ENCODE measurements at regions not wholly inside any gene's neighbourhood (a gene's known extent, or its start where the extent isn't known, plus 50 kb on each side); places are given as distances from the start of the nearest gene placed in this dataset.

DNA sequence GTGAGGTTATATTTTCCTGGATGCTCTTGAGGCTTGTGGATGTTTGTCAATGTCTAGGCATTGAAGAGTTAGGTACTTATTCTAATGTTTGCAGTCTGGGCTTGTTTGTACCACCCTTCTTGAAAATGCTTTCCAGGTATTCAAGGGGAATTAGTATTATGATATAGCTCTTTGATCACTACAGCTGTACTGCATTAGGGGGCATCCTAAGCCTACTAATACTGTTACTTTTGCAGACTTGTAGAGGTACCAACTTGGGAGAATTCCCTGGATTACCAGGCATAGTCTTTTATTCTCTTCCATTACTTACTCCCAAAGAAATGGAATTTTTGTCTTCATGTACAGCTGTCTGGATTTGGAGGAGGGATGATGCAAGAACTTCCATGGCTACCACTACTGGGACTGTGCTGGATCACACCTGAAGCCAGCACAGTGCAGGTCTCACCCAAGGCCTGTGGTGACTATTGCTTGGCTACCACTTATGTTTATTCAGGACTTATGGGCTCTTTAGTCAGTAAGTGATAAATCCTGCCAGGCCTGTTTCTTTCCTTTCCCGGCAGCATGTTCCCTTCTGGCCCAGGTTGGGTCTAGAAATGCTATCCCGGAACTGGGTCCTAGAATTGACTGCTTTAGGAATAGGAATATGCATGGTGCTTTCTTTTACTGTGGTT, 402.9 kb downstream of the IL20RB start:
- DNase-seq = no peak
- H3K36me3 ChIP-seq = no peaks in the 10 kb centered on the region
- 46 to 68% methylated on average over 2 of the region's 2 CpGs for WGBS, 2 donors
- H3K4me1 ChIP-seq = peaks cover 0 to 6% (median 4%) of the 10 kb centered on the region in 3 donors
- no peaks in the 10 kb centered on the region for H3K27me3 ChIP-seq
- TF ChIP-seq CTCF (IDR thresholded peaks at IDR 0.05) (no peak), POLR2A (IDR thresholded peaks at IDR 0.05) (no peak)
- no peak overlapping the region for H3K4me3 ChIP-seq
- intact Hi-C loops (cut with DNase I) = no loop called here
- H3K27ac ChIP-seq = peak overlapping the region in 1 of 4 donors; percentile 23
- peaks cover 0 to 11% (median 0%) of the 10 kb centered on the region in 3 donors for H3K9me3 ChIP-seq

GRCh38 chr3:137382005-137382594, 382.0 kb upstream of the SOX14 start:
- no peak overlapping the region for H3K27ac ChIP-seq
- no peak overlapping the region for H3K4me3 ChIP-seq
- 78 to 81% methylated on average over 3 of the region's 3 CpGs for WGBS, 2 donors
- no peaks in the 10 kb centered on the region for H3K27me3 ChIP-seq
- DNase-seq = no peak
- H3K36me3 ChIP-seq = no peaks in the 10 kb centered on the region
- TF ChIP-seq CTCF (IDR thresholded peaks at IDR 0.05) (no peak), POLR2A (IDR thresholded peaks at IDR 0.05) (no peak)
- H3K4me1 ChIP-seq = no peaks in the 10 kb centered on the region
- intact Hi-C loops (cut with DNase I) = no loop called here
- peaks cover 0 to 6% (median 0%) of the 10 kb centered on the region in 3 donors for H3K9me3 ChIP-seq

DNA sequence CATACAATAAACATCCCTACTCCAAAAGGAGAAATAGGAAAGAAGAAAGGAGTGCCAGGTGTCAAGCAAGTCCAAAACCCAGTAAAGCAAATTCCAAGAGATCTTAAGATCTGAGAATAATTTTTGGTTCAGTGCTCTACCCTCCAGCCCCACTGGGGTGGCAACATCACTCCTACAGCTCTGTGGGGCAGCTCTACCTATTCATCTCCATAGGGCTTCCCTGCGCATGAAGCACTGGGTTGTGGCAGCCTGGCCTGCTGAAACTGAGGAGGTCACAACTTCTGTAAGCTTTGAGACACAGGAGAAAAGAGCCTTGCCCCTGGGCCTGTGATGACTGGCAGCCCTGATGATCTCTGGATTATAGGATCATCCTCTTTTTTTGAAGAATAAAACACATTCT, 378.2 kb upstream of the SOX14 start:
- no peak for TF ChIP-seq CTCF (IDR thresholded peaks at IDR 0.05)
- no peak for DNase-seq
- 80 to 100% methylated on average over 1 of the region's 1 CpG for WGBS, 2 donors
- Histone ChIP-seq H3K36me3 (no peaks in the 10 kb centered on the region), H3K27ac (no peak overlapping the region), H3K9me3 (no peaks in the 10 kb centered on the region), H3K27me3 (no peaks in the 10 kb centered on the region), H3K4me3 (no peak overlapping the region), H3K4me1 (no peaks in the 10 kb centered on the region)
- intact Hi-C loops (cut with DNase I) = no loop called here

DNA sequence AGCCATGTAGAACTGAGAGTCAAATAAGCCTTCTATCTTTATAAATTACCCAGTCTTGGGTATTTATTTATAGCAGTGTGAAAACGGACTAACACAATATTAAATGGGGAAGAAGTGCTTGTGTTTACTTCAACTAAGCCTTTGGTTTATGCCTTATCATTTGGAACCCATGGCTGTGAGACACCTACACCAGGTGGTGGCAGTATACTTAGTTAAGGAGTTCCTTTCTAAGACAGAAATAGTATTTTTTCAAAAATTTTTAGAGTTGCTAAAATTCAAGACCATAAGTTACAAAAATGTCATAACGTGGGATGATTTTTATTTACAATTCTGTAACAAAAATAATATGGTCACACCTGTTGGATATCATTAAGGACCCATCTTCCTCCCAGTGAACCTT, 354.5 kb upstream of the SOX14 start:
- no peak for DNase-seq
- WGBS, 2 donors = 6 to 14% methylated on average over 2 of the region's 2 CpGs
- no peak overlapping the region for H3K27ac ChIP-seq
- TF ChIP-seq CTCF (IDR thresholded peaks at IDR 0.05) (no peak), POLR2A (IDR thresholded peaks at IDR 0.05) (no peak)
- no peak overlapping the region for H3K4me3 ChIP-seq
- H3K36me3 ChIP-seq = no peaks in the 10 kb centered on the region
- intact Hi-C loops (cut with DNase I) = no loop called here
- no peaks in the 10 kb centered on the region for H3K9me3 ChIP-seq
- H3K27me3 ChIP-seq = no peaks in the 10 kb centered on the region
- no peaks in the 10 kb centered on the region for H3K4me1 ChIP-seq

- Histone ChIP-seq H3K4me1 (no peaks in the 10 kb centered on the region), H3K9me3 (no peaks in the 10 kb centered on the region), H3K36me3 (no peaks in the 10 kb centered on the region), H3K27ac (no peak overlapping the region), H3K27me3 (no peaks in the 10 kb centered on the region), H3K4me3 (no peak overlapping the region)
- 47 to 75% methylated on average over 1 of the region's 1 CpG for WGBS, 2 donors
- DNase-seq = no peak
- intact Hi-C loops (cut with DNase I) = no loop called here
- no peak for TF ChIP-seq POLR2A (IDR thresholded peaks at IDR 0.05)
- TF ChIP-seq CTCF (IDR thresholded peaks at IDR 0.05) = no peak
Measured at GRCh38 chr3:137410028-137410427, 354.1 kb upstream of the SOX14 start.

All from esophagus squamous epithelium (tissue), 5 donors.